ENCODE measurements at regions not wholly inside any gene's neighbourhood (a gene's known extent, or its start where the extent isn't known, plus 50 kb on each side); places are given as distances from the start of the nearest gene placed in this dataset.

- TF ChIP-seq CTCF (IDR thresholded peaks at IDR 0.05) (no peak), POLR2AphosphoS5 (IDR thresholded peaks at IDR 0.05) (no peak), POLR2A (IDR thresholded peaks at IDR 0.05) (no peak)
Measured at GRCh38 chr6:81981812-81982211, 229.3 kb upstream of the TENT5A start.

Measured in prostate gland (tissue), 2 donors.